Smooth muscle cell (in vitro differentiated cells): ENCODE measurements at regions not wholly inside any gene's neighbourhood (a gene's known extent, or its start where the extent isn't known, plus 50 kb on each side); places are given as distances from the start of the nearest gene placed in this dataset.
"Not testable (repeated sequence)": the region's sequence is repeated elsewhere in the genome, so short reads cannot be mapped to it uniquely, and the experiment has no call there.

Experiments used
- DNase-seq: peaks from one replicate; lab custom pipeline; 2025; ENCODE audit not compliant: unreplicated experiment; lab: John Stamatoyannopoulos, UW
- H2AFZ ChIP-seq: fragments of 200-600 bp; sonication (generic); 2 replicates; pipeline ENCODE4 v1.6.0; 2016; ENCODE audit warnings: antibody characterized with exemption, low read depth, mild to moderate bottlenecking
- H3F3A ChIP-seq: fragments of 200-600 bp; sonication (generic); 2 replicates; pipeline ENCODE4 v1.6.0; 2017; ENCODE audit warnings: antibody characterized with exemption, low read depth
- H3K27ac ChIP-seq: fragments of 200-600 bp; sonication (generic); 2 replicates; pipeline ENCODE4 v1.5.1; 2016; ENCODE audit warnings: low read depth, mild to moderate bottlenecking
- H3K27me3 ChIP-seq: fragments of 200-600 bp; sonication (generic); 2 replicates; pipeline ENCODE4 v1.6.1; 2016; ENCODE audit warnings: low read depth, mild to moderate bottlenecking
- H3K36me3 ChIP-seq: fragments of 200-600 bp; sonication (generic); 2 replicates; pipeline ENCODE4 v1.5.1; 2016; ENCODE audit warnings: low read depth
- H3K4me1 ChIP-seq: fragments of 200-600 bp; sonication (generic); 2 replicates; pipeline ENCODE4 v1.5.1; 2016; ENCODE audit warnings: low read depth
- H3K4me2 ChIP-seq: fragments of 200-600 bp; sonication (generic); 2 replicates; pipeline ENCODE4 v1.6.0; 2016; ENCODE audit warnings: mild to moderate bottlenecking
- H3K4me3 ChIP-seq: fragments of 200-600 bp; sonication (generic); 2 replicates; pipeline ENCODE4 v1.5.1; 2016; ENCODE audit warnings: mild to moderate bottlenecking
- H3K79me2 ChIP-seq: fragments of 200-600 bp; sonication (generic); 2 replicates; pipeline ENCODE4 v1.6.0; 2016; ENCODE audit warnings: low read depth, mild to moderate bottlenecking
- H3K9ac ChIP-seq: fragments of 200-600 bp; sonication (generic); 2 replicates; pipeline ENCODE4 v1.6.0; 2016; ENCODE audit warnings: low read depth
- H3K9me3 ChIP-seq: fragments of 200-600 bp; sonication (generic); replicated peaks from 2 replicates; pipeline ENCODE4 v1.5.1; 2016; ENCODE audit warnings: low read depth
- H4K20me1 ChIP-seq: fragments of 200-600 bp; sonication (generic); 2 replicates; pipeline ENCODE4 v1.6.0; 2016; ENCODE audit warnings: low read depth
- CTCF ChIP-seq: fragments of 200-600 bp; sonication (generic); IDR thresholded peaks from 2 replicates; pipeline ENCODE4 v1.5.1; 2017; ENCODE audit warnings: borderline replicate concordance, mild to moderate bottlenecking, antibody characterized with exemption; ENCODE audit not compliant: insufficient read depth, poor library complexity, severe bottlenecking
- WGBS: methylation state at CpG from one replicate; pipeline ENCODE4 v1.1.7; 2016; ENCODE audit warnings: low lambda C conversion rate; 5-methylcytosine and 5-hydroxymethylcytosine counted together

- H3K9ac ChIP-seq: no peak overlapping the region
- H3K36me3 ChIP-seq: no peaks in the 10 kb centered on the region
- H3K27me3 ChIP-seq: no peaks in the 10 kb centered on the region
- no peak overlapping the region for H3K4me3 ChIP-seq
- TF ChIP-seq CTCF: no peak
- H3K4me1 ChIP-seq: no peaks in the 10 kb centered on the region
- H3K27ac ChIP-seq: no peak overlapping the region
- H3K79me2 ChIP-seq: no peaks in the 10 kb centered on the region
- H3K9me3 ChIP-seq: no peaks in the 10 kb centered on the region
- no peak overlapping the region for H3K4me2 ChIP-seq
- no peaks in the 10 kb centered on the region for H3F3A ChIP-seq
- no peak overlapping the region for H2AFZ ChIP-seq
- 95% methylated on average over 10 of the region's 10 CpGs for WGBS
- DNase-seq: no peak
- no peaks in the 10 kb centered on the region for H4K20me1 ChIP-seq
Measured at GRCh38 chr6:11931296-11932035, 80.6 kb upstream of the HIVEP1 start.

- not testable (repeated sequence) for H3K9me3 ChIP-seq, H3K4me2 ChIP-seq, H3K27me3 ChIP-seq, DNase-seq, H2AFZ ChIP-seq, H3K27ac ChIP-seq, H3F3A ChIP-seq, H3K79me2 ChIP-seq, H3K4me3 ChIP-seq, H3K36me3 ChIP-seq, H3K4me1 ChIP-seq, H4K20me1 ChIP-seq, H3K9ac ChIP-seq
- WGBS: 97% methylated on average over 6 of the region's 6 CpGs
Measured at GRCh38 chr6:11930834-11931233, 81.3 kb upstream of the HIVEP1 start.

- WGBS: 92% methylated on average over 2 of the region's 2 CpGs
Measured at GRCh38 chr6:11930240-11930639, 81.9 kb upstream of the HIVEP1 start.

GRCh38 chr6:11929241-11929835 is 82.8 kb upstream of the HIVEP1 start:
- Histone ChIP-seq H3K79me2 (no peaks in the 10 kb centered on the region), H3K4me3 (no peak overlapping the region), H3K4me2 (no peak overlapping the region), H3K36me3 (no peaks in the 10 kb centered on the region), H3K9ac (no peak overlapping the region), H3K27ac (no peak overlapping the region), H3K27me3 (no peaks in the 10 kb centered on the region), H4K20me1 (no peaks in the 10 kb centered on the region), H2AFZ (no peak overlapping the region), H3F3A (no peaks in the 10 kb centered on the region), H3K4me1 (no peaks in the 10 kb centered on the region), H3K9me3 (no peaks in the 10 kb centered on the region)
- TF ChIP-seq CTCF: no peak
- no peak for DNase-seq
- 91% methylated on average over 8 of the region's 8 CpGs for WGBS

More at GRCh38 chr6:11930240-11930639, 81.9 kb upstream of the HIVEP1 start:
- Histone ChIP-seq H3F3A (no peaks in the 10 kb centered on the region), H3K36me3 (no peaks in the 10 kb centered on the region), H3K9ac (no peak overlapping the region), H3K4me2 (no peak overlapping the region), H3K27me3 (no peaks in the 10 kb centered on the region), H3K9me3 (no peaks in the 10 kb centered on the region), H3K4me1 (no peaks in the 10 kb centered on the region), H3K79me2 (no peaks in the 10 kb centered on the region), H3K27ac (no peak overlapping the region), H4K20me1 (no peaks in the 10 kb centered on the region), H2AFZ (no peak overlapping the region), H3K4me3 (no peak overlapping the region)
- no peak for DNase-seq
- no peak for TF ChIP-seq CTCF
